Mononuclear cell (primary cell): ENCODE measurements at regions not wholly inside any gene's neighbourhood (a gene's known extent, or its start where the extent isn't known, plus 50 kb on each side); places are given as distances from the start of the nearest gene placed in this dataset.

ENCODE experiments used
- H3K27me3 ChIP-seq: 2 replicates; pipeline ENCODE4 v1.6.0; 2011; ENCODE audit warnings: low read length, control low read depth; ENCODE audit not compliant: insufficient read depth
- H3K4me1 ChIP-seq: 2 replicates; pipeline ENCODE4 v1.5.1; 2011; ENCODE audit warnings: mild to moderate bottlenecking, low read length, control low read depth; ENCODE audit not compliant: insufficient read depth
- H3K4me3 ChIP-seq: 2 replicates; pipeline ENCODE4 v1.5.1; 2011; ENCODE audit warnings: mild to moderate bottlenecking, low read length, moderate library complexity
- H3K9me3 ChIP-seq: 2 replicates; pipeline ENCODE4 v1.5.1; 2011; ENCODE audit warnings: low read depth, mild to moderate bottlenecking, control low read depth, low read length

- H3K4me3 ChIP-seq, result no peak overlapping the region
- H3K27me3 ChIP-seq, result no peaks in the 10 kb centered on the region
- H3K4me1 ChIP-seq, result no peaks in the 10 kb centered on the region
- no peaks in the 10 kb centered on the region for H3K9me3 ChIP-seq
Measured at GRCh38 chr18:39701055-39701783, 2135.6 kb upstream of the CELF4 start.

DNA sequence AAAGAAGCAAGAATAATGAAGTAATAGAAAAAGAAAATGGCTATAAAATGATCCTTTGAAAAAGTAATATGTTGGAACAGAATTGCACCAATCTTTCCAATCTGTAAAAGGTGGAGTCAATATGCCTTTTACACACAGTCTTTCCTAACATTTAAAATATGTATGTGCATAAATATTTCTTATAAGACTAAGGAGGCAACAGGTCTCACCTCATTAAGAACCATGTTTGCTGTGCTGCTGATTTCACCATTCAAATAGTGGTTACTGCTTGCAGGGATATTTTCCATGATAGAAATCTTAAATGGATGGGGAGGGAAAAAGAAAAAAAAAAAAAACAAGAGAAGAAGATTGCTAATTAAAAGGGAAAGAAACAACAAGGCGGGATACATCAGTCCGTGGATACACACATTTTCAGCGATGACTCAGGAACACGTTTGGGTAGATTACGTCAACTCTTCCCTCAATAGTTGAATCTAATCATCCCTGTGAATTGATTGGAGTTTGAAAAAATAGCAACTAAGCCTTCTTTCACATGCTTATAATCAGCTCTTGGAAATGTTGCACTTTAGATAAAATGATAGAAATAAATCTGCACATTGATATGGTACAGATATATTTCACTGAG lies 2133.9 kb upstream of the CELF4 start:
- Histone ChIP-seq H3K27me3 (no peaks in the 10 kb centered on the region), H3K4me1 (no peaks in the 10 kb centered on the region), H3K4me3 (no peak overlapping the region), H3K9me3 (no peaks in the 10 kb centered on the region)

DNA sequence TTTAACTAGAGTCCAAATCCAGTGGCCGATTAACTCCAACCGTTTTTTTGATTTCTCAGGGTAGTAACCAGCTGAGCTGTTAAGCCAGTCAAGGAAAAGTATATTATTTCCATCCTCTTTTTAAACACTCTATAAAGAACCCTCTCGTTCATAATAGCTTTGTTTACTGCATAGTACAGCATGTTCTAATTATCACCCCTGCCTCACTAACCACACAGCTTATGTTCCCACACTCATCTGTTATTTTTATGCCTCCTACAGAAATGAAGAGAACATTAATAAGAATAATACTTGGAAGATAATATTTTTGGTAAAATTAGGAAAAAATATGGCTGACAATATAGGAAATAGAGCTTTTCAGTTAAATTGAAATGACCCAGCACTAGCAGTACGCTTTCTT lies 2132.8 kb upstream of the CELF4 start:
- Histone ChIP-seq H3K4me1 (no peaks in the 10 kb centered on the region), H3K9me3 (no peaks in the 10 kb centered on the region), H3K4me3 (no peak overlapping the region), H3K27me3 (no peaks in the 10 kb centered on the region)

DNA sequence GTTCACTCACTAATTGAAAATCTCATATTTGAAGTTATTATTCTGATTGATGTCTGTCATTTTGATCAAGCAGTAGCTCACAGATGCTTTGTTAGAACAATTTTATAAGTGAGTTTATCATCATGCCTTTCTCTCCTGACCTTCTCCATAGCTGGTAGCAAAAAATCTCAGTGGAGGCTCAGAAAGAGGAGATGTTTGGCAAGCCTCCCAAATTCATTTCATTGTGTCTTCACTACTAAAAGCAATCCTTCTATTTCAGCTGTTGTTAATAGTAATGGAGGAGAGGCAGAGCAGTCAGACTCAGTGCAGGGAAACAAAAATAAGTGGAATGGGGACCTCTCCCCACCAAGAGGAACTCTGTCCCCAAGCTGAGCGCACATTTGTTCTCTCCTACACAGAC lies 2127.8 kb upstream of the CELF4 start:
- H3K4me3 ChIP-seq, result no peak overlapping the region
- H3K4me1 ChIP-seq, result no peaks in the 10 kb centered on the region
- H3K9me3 ChIP-seq, result no peaks in the 10 kb centered on the region
- no peaks in the 10 kb centered on the region for H3K27me3 ChIP-seq

- Histone ChIP-seq H3K27me3 (no peaks in the 10 kb centered on the region), H3K4me1 (no peaks in the 10 kb centered on the region), H3K4me3 (no peak overlapping the region), H3K9me3 (no peaks in the 10 kb centered on the region)
Measured at GRCh38 chr18:39692367-39693015, 2126.9 kb upstream of the CELF4 start.

GRCh38 chr18:39685303-39685902 lies 2119.8 kb upstream of the CELF4 start:
- Histone ChIP-seq H3K27me3 (no peaks in the 10 kb centered on the region), H3K9me3 (no peaks in the 10 kb centered on the region), H3K4me1 (no peaks in the 10 kb centered on the region), H3K4me3 (no peak overlapping the region)

DNA sequence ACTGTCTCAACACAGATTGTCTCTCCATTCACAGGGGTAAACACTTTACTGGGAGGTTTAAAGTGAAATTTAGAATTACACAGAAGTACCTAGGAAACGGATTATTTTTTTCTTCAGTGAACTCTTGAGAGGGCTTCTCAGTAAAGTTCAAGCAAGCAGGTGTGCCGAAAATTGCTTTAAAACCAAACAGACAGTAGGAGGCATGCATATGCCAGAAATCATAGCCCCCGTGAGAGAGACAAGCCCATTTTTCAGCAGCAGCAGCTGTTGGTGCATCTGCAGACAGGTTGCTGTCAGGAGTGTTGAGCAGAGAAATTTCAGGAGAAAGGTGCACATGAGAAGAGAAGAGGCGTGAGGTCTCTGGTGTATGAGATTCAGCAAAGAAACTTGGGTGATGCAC lies 2115.5 kb upstream of the CELF4 start:
- Histone ChIP-seq H3K27me3 (no peaks in the 10 kb centered on the region), H3K4me3 (no peak overlapping the region), H3K4me1 (peaks cover 2% of the 10 kb centered on the region), H3K9me3 (no peaks in the 10 kb centered on the region)

DNA sequence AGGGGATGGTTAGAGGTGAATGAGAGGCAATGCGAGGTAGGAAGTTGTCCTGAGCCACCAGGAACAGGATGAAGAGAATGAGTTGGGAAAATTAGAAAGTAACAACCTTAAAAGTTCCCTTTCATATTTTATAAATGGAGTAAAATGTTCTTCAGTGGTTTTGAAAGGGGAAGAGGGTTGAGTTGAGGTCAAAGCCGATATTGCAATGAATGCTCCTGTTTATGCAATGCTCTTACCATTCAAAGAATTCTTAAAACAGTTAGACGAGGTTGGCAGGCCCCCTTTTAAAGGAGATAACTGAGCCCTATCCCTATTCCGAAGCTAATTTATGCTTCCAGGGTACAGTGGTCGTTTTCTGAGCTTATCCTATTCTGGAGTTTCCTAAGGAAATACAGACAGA lies 2110.3 kb upstream of the CELF4 start:
- H3K9me3 ChIP-seq, result no peaks in the 10 kb centered on the region
- no peak overlapping the region for H3K4me3 ChIP-seq
- H3K4me1 ChIP-seq, result peaks cover 9% of the 10 kb centered on the region
- H3K27me3 ChIP-seq, result no peaks in the 10 kb centered on the region

DNA sequence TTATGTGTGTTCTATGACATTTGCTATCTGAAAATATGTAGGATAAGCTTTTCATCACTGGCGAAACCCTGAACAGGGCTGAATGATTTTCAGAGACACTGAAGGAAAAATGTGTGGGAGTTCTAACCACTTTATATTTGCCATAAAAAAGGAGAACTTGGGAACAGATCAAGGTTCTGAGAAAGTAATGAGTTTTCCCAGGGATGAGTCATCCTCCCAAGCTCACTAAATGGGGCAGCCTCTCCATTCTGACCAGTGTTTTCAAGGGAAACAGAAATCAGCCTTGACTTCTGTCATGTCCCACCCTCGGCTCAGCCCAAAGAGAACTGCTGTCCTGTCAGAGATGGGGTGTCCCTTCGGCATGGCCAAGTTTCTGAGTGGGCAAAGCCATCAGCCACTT lies 2109.8 kb upstream of the CELF4 start:
- no peaks in the 10 kb centered on the region for H3K9me3 ChIP-seq
- H3K27me3 ChIP-seq, result no peaks in the 10 kb centered on the region
- no peak overlapping the region for H3K4me3 ChIP-seq
- H3K4me1 ChIP-seq, result peaks cover 9% of the 10 kb centered on the region

DNA sequence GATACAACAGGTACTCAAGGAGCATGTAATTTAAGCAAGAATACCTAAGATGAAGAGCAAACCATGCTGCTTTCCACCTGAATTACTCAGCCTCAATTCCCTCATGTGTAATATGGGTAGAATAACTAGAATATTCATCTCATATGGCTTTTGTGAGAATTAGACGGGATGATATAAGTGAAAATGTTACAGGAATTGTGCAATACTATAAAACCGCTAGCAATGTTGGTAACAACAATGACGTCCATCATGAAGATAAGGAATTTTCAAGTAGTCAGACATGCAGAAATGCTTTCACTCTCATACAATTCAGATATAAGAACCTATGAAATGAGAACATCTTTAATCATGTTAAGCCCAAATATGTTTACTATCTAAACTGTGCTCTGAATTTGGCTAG lies 2106.6 kb upstream of the CELF4 start:
- no peaks in the 10 kb centered on the region for H3K9me3 ChIP-seq
- no peak overlapping the region for H3K4me3 ChIP-seq
- H3K27me3 ChIP-seq, result no peaks in the 10 kb centered on the region
- H3K4me1 ChIP-seq, result peaks cover 9% of the 10 kb centered on the region

GRCh38 chr18:39667905-39668304 lies 2102.3 kb upstream of the CELF4 start:
- no peak overlapping the region for H3K4me3 ChIP-seq

GRCh38 chr18:39666541-39666940 lies 2100.9 kb upstream of the CELF4 start:
- Histone ChIP-seq H3K4me3 (no peak overlapping the region), H3K4me1 (no peaks in the 10 kb centered on the region), H3K9me3 (no peaks in the 10 kb centered on the region), H3K27me3 (no peaks in the 10 kb centered on the region)

More at GRCh38 chr18:39667905-39668304, 2102.3 kb upstream of the CELF4 start:
- Histone ChIP-seq H3K4me1 (no peaks in the 10 kb centered on the region), H3K27me3 (no peaks in the 10 kb centered on the region), H3K9me3 (no peaks in the 10 kb centered on the region)

DNA sequence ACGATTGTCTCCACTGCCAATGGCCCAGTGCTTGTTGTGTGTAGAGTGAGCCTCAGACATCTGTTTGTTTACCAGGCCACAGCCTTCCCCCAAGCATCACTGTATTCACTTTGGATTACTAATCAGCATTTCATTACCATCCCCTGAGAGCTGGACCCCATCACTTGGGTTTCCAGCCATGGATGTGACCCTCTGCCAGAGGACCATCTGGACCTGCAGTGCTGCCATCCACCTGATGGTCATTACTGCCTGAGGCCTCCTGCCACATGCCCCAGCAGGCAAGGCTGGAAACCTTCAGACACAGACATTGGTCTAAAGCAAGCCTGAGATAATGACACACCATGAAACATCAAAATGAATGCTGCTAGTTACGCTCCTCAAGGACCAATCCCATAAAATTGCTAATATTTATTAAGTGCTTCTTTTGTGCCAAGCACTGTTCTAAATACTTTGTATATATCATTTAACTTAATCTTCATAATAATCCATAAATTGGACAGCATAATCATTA lies 2096.3 kb upstream of the CELF4 start:
- no peaks in the 10 kb centered on the region for H3K27me3 ChIP-seq
- H3K4me1 ChIP-seq, result no peaks in the 10 kb centered on the region
- no peak overlapping the region for H3K4me3 ChIP-seq
- H3K9me3 ChIP-seq, result no peaks in the 10 kb centered on the region

DNA sequence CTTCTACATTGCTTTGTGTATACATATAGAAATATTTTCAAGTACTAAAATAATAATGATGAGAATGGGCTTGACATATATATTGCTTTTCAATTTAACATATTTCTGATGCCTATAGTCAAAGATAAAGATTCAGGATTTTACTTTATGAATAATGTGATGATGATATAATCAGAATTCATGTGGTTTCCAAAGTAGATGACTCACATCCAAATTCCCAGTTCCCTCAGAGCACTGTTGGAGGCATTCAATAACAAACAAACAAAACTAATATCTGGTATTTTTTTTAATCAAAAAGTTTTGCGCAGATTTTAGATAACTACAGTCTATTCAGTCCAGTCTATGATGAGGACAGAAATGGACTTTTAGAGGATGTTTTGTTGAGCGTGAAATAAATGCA lies 2094.5 kb upstream of the CELF4 start:
- Histone ChIP-seq H3K9me3 (no peaks in the 10 kb centered on the region), H3K4me1 (no peaks in the 10 kb centered on the region), H3K4me3 (no peak overlapping the region)

GRCh38 chr18:39655341-39655740 lies 2089.7 kb upstream of the CELF4 start:
- H3K4me1 ChIP-seq, result no peaks in the 10 kb centered on the region
- no peaks in the 10 kb centered on the region for H3K9me3 ChIP-seq
- H3K27me3 ChIP-seq, result no peaks in the 10 kb centered on the region
- H3K4me3 ChIP-seq, result no peak overlapping the region

More for the DNA sequence above, 2094.5 kb upstream of the CELF4 start:
- no peaks in the 10 kb centered on the region for H3K27me3 ChIP-seq
